Ishikawa (cell line): ENCODE measurements at regions not wholly inside any gene's neighbourhood (a gene's known extent, or its start where the extent isn't known, plus 50 kb on each side); places are given as distances from the start of the nearest gene placed in this dataset.

Source experiments
- CEBPB ChIP-seq: IDR thresholded peaks from 2 replicates; pipeline ENCODE4 v1.6.1; 2012
- CREB1 ChIP-seq: IDR thresholded peaks from 2 replicates; pipeline ENCODE4 v1.6.1; 2012; ENCODE audit warnings: low read depth
- EP300 ChIP-seq: IDR thresholded peaks from 2 replicates; pipeline ENCODE4 v1.6.1; 2012; ENCODE audit warnings: borderline replicate concordance
- RAD21 ChIP-seq: IDR thresholded peaks from 2 replicates; pipeline ENCODE4 v1.6.1; 2012; ENCODE audit warnings: low read depth
- TAF1 ChIP-seq: IDR thresholded peaks from 2 replicates; pipeline ENCODE4 v1.6.1; 2012; ENCODE audit warnings: low read depth, mild to moderate bottlenecking
- TF ChIP-seq, protein P1 (sequence below): IDR thresholded peaks from 2 replicates; pipeline ENCODE4 v1.6.1; 2012; ENCODE audit warnings: low read depth, mild to moderate bottlenecking
- TF ChIP-seq, protein P2 (sequence below): IDR thresholded peaks from 2 replicates; pipeline ENCODE4 v1.6.1; 2012
- TF ChIP-seq, protein P3 (sequence below): IDR thresholded peaks from 2 replicates; pipeline ENCODE4 v1.6.1; 2012

DNA sequence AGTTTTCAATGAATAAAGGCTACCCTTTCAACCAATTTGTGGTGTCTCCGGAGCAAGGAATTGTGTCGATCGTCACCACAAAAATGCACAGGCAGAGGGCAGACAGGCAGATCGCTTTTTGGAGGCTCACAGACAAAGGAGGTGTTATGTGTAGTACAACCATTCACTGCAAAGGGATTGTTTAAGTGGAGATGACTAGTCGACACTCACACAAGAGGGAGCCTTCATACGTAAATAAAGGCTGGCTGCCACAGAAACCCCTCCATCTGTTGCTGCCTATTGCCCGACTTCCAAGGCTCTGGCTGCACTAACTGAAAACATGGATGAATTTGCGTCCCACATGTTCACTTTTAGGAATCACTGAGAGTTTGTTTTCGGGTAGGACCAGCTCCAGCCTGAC lies 281.1 kb downstream of the NKX6-1 start:
- TF ChIP-seq CEBPB (no peak), TAF1 (no peak), RAD21 (no peak), EP300 (no peak), CREB1 (no peak)
- TF ChIP-seq, protein P1, sequence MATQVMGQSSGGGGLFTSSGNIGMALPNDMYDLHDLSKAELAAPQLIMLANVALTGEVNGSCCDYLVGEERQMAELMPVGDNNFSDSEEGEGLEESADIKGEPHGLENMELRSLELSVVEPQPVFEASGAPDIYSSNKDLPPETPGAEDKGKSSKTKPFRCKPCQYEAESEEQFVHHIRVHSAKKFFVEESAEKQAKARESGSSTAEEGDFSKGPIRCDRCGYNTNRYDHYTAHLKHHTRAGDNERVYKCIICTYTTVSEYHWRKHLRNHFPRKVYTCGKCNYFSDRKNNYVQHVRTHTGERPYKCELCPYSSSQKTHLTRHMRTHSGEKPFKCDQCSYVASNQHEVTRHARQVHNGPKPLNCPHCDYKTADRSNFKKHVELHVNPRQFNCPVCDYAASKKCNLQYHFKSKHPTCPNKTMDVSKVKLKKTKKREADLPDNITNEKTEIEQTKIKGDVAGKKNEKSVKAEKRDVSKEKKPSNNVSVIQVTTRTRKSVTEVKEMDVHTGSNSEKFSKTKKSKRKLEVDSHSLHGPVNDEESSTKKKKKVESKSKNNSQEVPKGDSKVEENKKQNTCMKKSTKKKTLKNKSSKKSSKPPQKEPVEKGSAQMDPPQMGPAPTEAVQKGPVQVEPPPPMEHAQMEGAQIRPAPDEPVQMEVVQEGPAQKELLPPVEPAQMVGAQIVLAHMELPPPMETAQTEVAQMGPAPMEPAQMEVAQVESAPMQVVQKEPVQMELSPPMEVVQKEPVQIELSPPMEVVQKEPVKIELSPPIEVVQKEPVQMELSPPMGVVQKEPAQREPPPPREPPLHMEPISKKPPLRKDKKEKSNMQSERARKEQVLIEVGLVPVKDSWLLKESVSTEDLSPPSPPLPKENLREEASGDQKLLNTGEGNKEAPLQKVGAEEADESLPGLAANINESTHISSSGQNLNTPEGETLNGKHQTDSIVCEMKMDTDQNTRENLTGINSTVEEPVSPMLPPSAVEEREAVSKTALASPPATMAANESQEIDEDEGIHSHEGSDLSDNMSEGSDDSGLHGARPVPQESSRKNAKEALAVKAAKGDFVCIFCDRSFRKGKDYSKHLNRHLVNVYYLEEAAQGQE, result no peak
- TF ChIP-seq, protein P2, sequence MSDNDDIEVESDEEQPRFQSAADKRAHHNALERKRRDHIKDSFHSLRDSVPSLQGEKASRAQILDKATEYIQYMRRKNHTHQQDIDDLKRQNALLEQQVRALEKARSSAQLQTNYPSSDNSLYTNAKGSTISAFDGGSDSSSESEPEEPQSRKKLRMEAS, result no peak
- TF ChIP-seq, protein P3, sequence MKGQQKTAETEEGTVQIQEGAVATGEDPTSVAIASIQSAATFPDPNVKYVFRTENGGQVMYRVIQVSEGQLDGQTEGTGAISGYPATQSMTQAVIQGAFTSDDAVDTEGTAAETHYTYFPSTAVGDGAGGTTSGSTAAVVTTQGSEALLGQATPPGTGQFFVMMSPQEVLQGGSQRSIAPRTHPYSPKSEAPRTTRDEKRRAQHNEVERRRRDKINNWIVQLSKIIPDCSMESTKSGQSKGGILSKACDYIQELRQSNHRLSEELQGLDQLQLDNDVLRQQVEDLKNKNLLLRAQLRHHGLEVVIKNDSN, result no peak
